ENCODE measurements at regions not wholly inside any gene's neighbourhood (a gene's known extent, or its start where the extent isn't known, plus 50 kb on each side); places are given as distances from the start of the nearest gene placed in this dataset.

GRCh38 chr18:22682720-22683119 lies 250.4 kb upstream of the RBBP8 start:
- H3K36me3 ChIP-seq (ENCODE audit: insufficient read depth, low read length), result no peaks in the 10 kb centered on the region
- H3K9me2 ChIP-seq (ENCODE audit: insufficient read depth, low read length), result no peaks in the 10 kb centered on the region
- no peaks in the 10 kb centered on the region for H3F3A ChIP-seq (ENCODE audit: insufficient read depth, low read length, poor library complexity, severe bottlenecking)
- no peak overlapping the region for H3K9ac ChIP-seq (ENCODE audit: low read length)
- TF ChIP-seq SMC3 (conservative IDR thresholded peaks at IDR 0.05; ENCODE audit: poor library complexity) (no peak), POLR2AphosphoS5 (IDR thresholded peaks at IDR 0.05) (no peak), EP300 (conservative IDR thresholded peaks at IDR 0.05; ENCODE audit: poor library complexity, severe bottlenecking) (no peak), TAF1 (IDR thresholded peaks at IDR 0.05; ENCODE audit: low read depth) (no peak), MXI1 (conservative IDR thresholded peaks at IDR 0.05; ENCODE audit: poor library complexity, severe bottlenecking) (no peak)
- TF ChIP-seq, protein P1, sequence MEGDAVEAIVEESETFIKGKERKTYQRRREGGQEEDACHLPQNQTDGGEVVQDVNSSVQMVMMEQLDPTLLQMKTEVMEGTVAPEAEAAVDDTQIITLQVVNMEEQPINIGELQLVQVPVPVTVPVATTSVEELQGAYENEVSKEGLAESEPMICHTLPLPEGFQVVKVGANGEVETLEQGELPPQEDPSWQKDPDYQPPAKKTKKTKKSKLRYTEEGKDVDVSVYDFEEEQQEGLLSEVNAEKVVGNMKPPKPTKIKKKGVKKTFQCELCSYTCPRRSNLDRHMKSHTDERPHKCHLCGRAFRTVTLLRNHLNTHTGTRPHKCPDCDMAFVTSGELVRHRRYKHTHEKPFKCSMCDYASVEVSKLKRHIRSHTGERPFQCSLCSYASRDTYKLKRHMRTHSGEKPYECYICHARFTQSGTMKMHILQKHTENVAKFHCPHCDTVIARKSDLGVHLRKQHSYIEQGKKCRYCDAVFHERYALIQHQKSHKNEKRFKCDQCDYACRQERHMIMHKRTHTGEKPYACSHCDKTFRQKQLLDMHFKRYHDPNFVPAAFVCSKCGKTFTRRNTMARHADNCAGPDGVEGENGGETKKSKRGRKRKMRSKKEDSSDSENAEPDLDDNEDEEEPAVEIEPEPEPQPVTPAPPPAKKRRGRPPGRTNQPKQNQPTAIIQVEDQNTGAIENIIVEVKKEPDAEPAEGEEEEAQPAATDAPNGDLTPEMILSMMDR (IDR thresholded peaks at IDR 0.05; ENCODE audit: poor library complexity, severe bottlenecking), result no peak
- H3K9me3 ChIP-seq (ENCODE audit: low read length), result no peaks in the 10 kb centered on the region
- no peak overlapping the region for H2AFZ ChIP-seq (ENCODE audit: low read depth, low read length)
- H3K27me3 ChIP-seq (ENCODE audit: insufficient read depth, low read depth, low read length), result no peaks in the 10 kb centered on the region
- H3K79me2 ChIP-seq (replicated peaks; ENCODE audit: insufficient read depth, low read length), result no peaks in the 10 kb centered on the region
- H3K27ac ChIP-seq (ENCODE audit: low read length), result no peak overlapping the region
- H3K4me2 ChIP-seq (ENCODE audit: low read length), result no peak overlapping the region
- H3K4me3 ChIP-seq (ENCODE audit: low read length), result no peak overlapping the region
- no peaks in the 10 kb centered on the region for H4K20me1 ChIP-seq (ENCODE audit: insufficient read depth)

GRCh38 chr18:22683196-22683676 lies 249.9 kb upstream of the RBBP8 start:
- Histone ChIP-seq H3K4me3 (ENCODE audit: low read length) (no peak overlapping the region), H4K20me1 (ENCODE audit: insufficient read depth) (no peaks in the 10 kb centered on the region), H3K9me2 (ENCODE audit: insufficient read depth, low read length) (no peaks in the 10 kb centered on the region), H3K27me3 (ENCODE audit: insufficient read depth, low read depth, low read length) (no peaks in the 10 kb centered on the region), H3K27ac (ENCODE audit: low read length) (no peak overlapping the region), H3K4me2 (ENCODE audit: low read length) (no peak overlapping the region), H3K36me3 (ENCODE audit: insufficient read depth, low read length) (no peaks in the 10 kb centered on the region), H3K9me3 (ENCODE audit: low read length) (no peaks in the 10 kb centered on the region), H2AFZ (ENCODE audit: low read depth, low read length) (no peak overlapping the region), H3K9ac (ENCODE audit: low read length) (no peak overlapping the region), H3F3A (ENCODE audit: insufficient read depth, low read length, poor library complexity, severe bottlenecking) (no peaks in the 10 kb centered on the region), H3K79me2 (replicated peaks; ENCODE audit: insufficient read depth, low read length) (no peaks in the 10 kb centered on the region)
- no peak for TF ChIP-seq RAD21 (conservative IDR thresholded peaks at IDR 0.05)
- TF ChIP-seq EZH2 (IDR thresholded peaks at IDR 0.05; ENCODE audit: borderline replicate concordance, insufficient read depth, low read length, poor library complexity, severe bottlenecking), result no peak
- TF ChIP-seq POLR2AphosphoS5 (IDR thresholded peaks at IDR 0.05), result no peak
- no peak for TF ChIP-seq SMC3 (conservative IDR thresholded peaks at IDR 0.05; ENCODE audit: poor library complexity)
- TF ChIP-seq, protein P2, sequence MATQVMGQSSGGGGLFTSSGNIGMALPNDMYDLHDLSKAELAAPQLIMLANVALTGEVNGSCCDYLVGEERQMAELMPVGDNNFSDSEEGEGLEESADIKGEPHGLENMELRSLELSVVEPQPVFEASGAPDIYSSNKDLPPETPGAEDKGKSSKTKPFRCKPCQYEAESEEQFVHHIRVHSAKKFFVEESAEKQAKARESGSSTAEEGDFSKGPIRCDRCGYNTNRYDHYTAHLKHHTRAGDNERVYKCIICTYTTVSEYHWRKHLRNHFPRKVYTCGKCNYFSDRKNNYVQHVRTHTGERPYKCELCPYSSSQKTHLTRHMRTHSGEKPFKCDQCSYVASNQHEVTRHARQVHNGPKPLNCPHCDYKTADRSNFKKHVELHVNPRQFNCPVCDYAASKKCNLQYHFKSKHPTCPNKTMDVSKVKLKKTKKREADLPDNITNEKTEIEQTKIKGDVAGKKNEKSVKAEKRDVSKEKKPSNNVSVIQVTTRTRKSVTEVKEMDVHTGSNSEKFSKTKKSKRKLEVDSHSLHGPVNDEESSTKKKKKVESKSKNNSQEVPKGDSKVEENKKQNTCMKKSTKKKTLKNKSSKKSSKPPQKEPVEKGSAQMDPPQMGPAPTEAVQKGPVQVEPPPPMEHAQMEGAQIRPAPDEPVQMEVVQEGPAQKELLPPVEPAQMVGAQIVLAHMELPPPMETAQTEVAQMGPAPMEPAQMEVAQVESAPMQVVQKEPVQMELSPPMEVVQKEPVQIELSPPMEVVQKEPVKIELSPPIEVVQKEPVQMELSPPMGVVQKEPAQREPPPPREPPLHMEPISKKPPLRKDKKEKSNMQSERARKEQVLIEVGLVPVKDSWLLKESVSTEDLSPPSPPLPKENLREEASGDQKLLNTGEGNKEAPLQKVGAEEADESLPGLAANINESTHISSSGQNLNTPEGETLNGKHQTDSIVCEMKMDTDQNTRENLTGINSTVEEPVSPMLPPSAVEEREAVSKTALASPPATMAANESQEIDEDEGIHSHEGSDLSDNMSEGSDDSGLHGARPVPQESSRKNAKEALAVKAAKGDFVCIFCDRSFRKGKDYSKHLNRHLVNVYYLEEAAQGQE (IDR thresholded peaks at IDR 0.05; ENCODE audit: borderline replicate concordance), result no peak
- no peak for TF ChIP-seq MXI1 (conservative IDR thresholded peaks at IDR 0.05; ENCODE audit: poor library complexity, severe bottlenecking)
- TF ChIP-seq, protein P1 (IDR thresholded peaks at IDR 0.05; ENCODE audit: poor library complexity, severe bottlenecking), result no peak
- TF ChIP-seq EP300 (conservative IDR thresholded peaks at IDR 0.05; ENCODE audit: poor library complexity, severe bottlenecking), result no peak
- TF ChIP-seq TAF1 (IDR thresholded peaks at IDR 0.05; ENCODE audit: low read depth), result no peak

All from neural cell (in vitro differentiated cells).